GM12891 (cell line): ENCODE measurements at regions not wholly inside any gene's neighbourhood (a gene's known extent, or its start where the extent isn't known, plus 50 kb on each side); places are given as distances from the start of the nearest gene placed in this dataset.

Experiments
- POLR2A ChIP-seq: IDR thresholded peaks from 2 replicates; pipeline ENCODE4 v1.6.1; 2011; ENCODE audit warnings: low read depth, low read length, control low read depth
- POLR2AphosphoS5 ChIP-seq: IDR thresholded peaks from 2 replicates; pipeline ENCODE4 v1.6.1; 2011; ENCODE audit warnings: low read depth, low read length, control low read depth
- TAF1 ChIP-seq: IDR thresholded peaks from 2 replicates; pipeline ENCODE4 v1.6.1; 2011; ENCODE audit warnings: low read depth, low read length, control low read depth

DNA sequence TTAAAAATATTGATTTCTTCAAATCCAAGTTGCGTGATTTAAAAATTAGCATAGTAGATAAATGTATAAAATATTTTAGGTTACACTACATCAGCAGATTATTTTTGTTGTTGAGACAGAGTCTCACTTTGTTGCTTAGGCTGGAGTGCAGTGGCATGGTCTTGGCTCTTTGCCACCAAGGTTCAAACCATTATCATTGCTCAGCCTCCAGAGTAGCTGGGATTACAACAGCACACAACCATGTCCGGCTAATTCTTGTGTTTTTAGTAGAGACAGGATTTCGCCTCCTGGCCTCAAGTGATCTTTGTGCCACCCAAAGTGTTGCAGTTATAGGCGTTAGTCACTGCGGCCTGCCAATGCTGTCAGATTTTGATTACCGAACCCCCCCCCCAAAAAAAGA is 1390.5 kb upstream of the TENM3 start:
- TF ChIP-seq POLR2AphosphoS5 (no peak), POLR2A (no peak), TAF1 (no peak)
